Nephron progenitor cell (in vitro differentiated cells): ENCODE measurements at regions not wholly inside any gene's neighbourhood (a gene's known extent, or its start where the extent isn't known, plus 50 kb on each side); places are given as distances from the start of the nearest gene placed in this dataset.

ENCODE experiments used
- DNase-seq: peaks from one replicate; pipeline ENCODE4 v3.0.0; 2021
- H3K27ac Mint-ChIP-seq: 2 replicates; pipeline ENCODE4 v1.8.0; 2021; ENCODE audit warnings: mild to moderate bottlenecking, moderate library complexity, mixed read lengths
- H3K27me3 Mint-ChIP-seq: 2 replicates; pipeline ENCODE4 v1.8.0; 2021; ENCODE audit warnings: mild to moderate bottlenecking, low read depth, mixed read lengths; ENCODE audit not compliant: poor library complexity
- H3K36me3 Mint-ChIP-seq: 2 replicates; pipeline ENCODE4 v1.8.0; 2021; ENCODE audit warnings: low read depth, mixed read lengths
- H3K4me1 Mint-ChIP-seq: 2 replicates; pipeline ENCODE4 v1.8.0; 2021; ENCODE audit warnings: mixed read lengths
- H3K4me3 Mint-ChIP-seq: 2 replicates; pipeline ENCODE4 v1.8.0; 2021; ENCODE audit warnings: mild to moderate bottlenecking, moderate library complexity, mixed read lengths
- H3K9me3 Mint-ChIP-seq: 2 replicates; pipeline ENCODE4 v1.8.0; 2021; ENCODE audit warnings: mild to moderate bottlenecking, moderate library complexity, mixed read lengths
- CTCF ChIP-seq: fragments of 200-600 bp; sonication (generic); IDR thresholded peaks from 2 replicates; pipeline ENCODE4 v1.5.0; 2021; ENCODE audit warnings: antibody characterized with exemption

GRCh38 chr2:226137201-226137811 is 662.3 kb downstream of the IRS1 start:
- H3K27ac Mint-ChIP-seq: no peak overlapping the region
- no peaks in the 10 kb centered on the region for H3K9me3 Mint-ChIP-seq
- H3K4me1 Mint-ChIP-seq: no peaks in the 10 kb centered on the region
- H3K36me3 Mint-ChIP-seq: no peaks in the 10 kb centered on the region
- no peak overlapping the region for H3K4me3 Mint-ChIP-seq
- no peak for TF ChIP-seq CTCF
- DNase-seq: no peak
- no peaks in the 10 kb centered on the region for H3K27me3 Mint-ChIP-seq

GRCh38 chr2:226136739-226137138 is 662.9 kb downstream of the IRS1 start:
- H3K9me3 Mint-ChIP-seq: no peaks in the 10 kb centered on the region
- no peaks in the 10 kb centered on the region for H3K27me3 Mint-ChIP-seq
- no peaks in the 10 kb centered on the region for H3K36me3 Mint-ChIP-seq
- no peak for TF ChIP-seq CTCF
- H3K4me1 Mint-ChIP-seq: no peaks in the 10 kb centered on the region
- no peak overlapping the region for H3K27ac Mint-ChIP-seq
- DNase-seq: no peak
- H3K4me3 Mint-ChIP-seq: no peak overlapping the region

GRCh38 chr2:226135861-226136548 is 663.6 kb downstream of the IRS1 start:
- Mint-ChIP-seq H3K27ac (peak overlapping the region; percentile 39), H3K9me3 (no peaks in the 10 kb centered on the region), H3K27me3 (no peaks in the 10 kb centered on the region), H3K36me3 (no peaks in the 10 kb centered on the region), H3K4me3 (no peak overlapping the region), H3K4me1 (no peaks in the 10 kb centered on the region)
- no peak for TF ChIP-seq CTCF
- DNase-seq: no peak

- Mint-ChIP-seq H3K27me3 (no peaks in the 10 kb centered on the region), H3K9me3 (no peaks in the 10 kb centered on the region), H3K4me3 (no peak overlapping the region), H3K36me3 (no peaks in the 10 kb centered on the region), H3K27ac (no peak overlapping the region), H3K4me1 (no peaks in the 10 kb centered on the region)
- no peak for DNase-seq
- no peak for TF ChIP-seq CTCF
Measured at GRCh38 chr2:226132323-226133215, 667.1 kb downstream of the IRS1 start.

- no peaks in the 10 kb centered on the region for H3K9me3 Mint-ChIP-seq
- TF ChIP-seq CTCF: no peak
- H3K36me3 Mint-ChIP-seq: no peaks in the 10 kb centered on the region
- DNase-seq: no peak
- no peak overlapping the region for H3K4me3 Mint-ChIP-seq
- H3K4me1 Mint-ChIP-seq: no peaks in the 10 kb centered on the region
- H3K27ac Mint-ChIP-seq: no peak overlapping the region
- H3K27me3 Mint-ChIP-seq: no peaks in the 10 kb centered on the region
Measured at GRCh38 chr2:226131299-226131784, 668.3 kb downstream of the IRS1 start.
